HG03066 (cell line): ENCODE measurements at regions not wholly inside any gene's neighbourhood (a gene's known extent, or its start where the extent isn't known, plus 50 kb on each side); places are given as distances from the start of the nearest gene placed in this dataset.

Experiments used
- ATAC-seq: cut with Tn5 transposase; IDR thresholded peaks from one replicate; pipeline ENCODE4 v1.9.1; 2021; ENCODE audit warnings: low read depth; ENCODE audit not compliant: unreplicated experiment

GRCh38 chr15:69529961-69530633, 77.5 kb downstream of the RPLP1 start:
- no peak for ATAC-seq

GRCh38 chr15:69530991-69531664, 78.5 kb downstream of the RPLP1 start:
- no peak for ATAC-seq

GRCh38 chr15:69531665-69532027, 79.0 kb downstream of the RPLP1 start:
- ATAC-seq, result no peak

- ATAC-seq, result no peak
Observed at GRCh38 chr15:69532066-69532465, 79.4 kb downstream of the RPLP1 start.

GRCh38 chr15:69532856-69533255, 80.2 kb downstream of the RPLP1 start:
- no peak for ATAC-seq

- no peak for ATAC-seq
Observed at GRCh38 chr15:69533522-69533921, 80.9 kb downstream of the RPLP1 start.

- no peak for ATAC-seq
Observed at GRCh38 chr15:69535101-69535638, 82.6 kb downstream of the RPLP1 start.

GRCh38 chr15:69535998-69536397, 83.4 kb downstream of the RPLP1 start:
- ATAC-seq, result no peak

GRCh38 chr15:69536726-69537512, 84.3 kb downstream of the RPLP1 start:
- ATAC-seq, result no peak

- ATAC-seq, result no peak
Observed at GRCh38 chr15:69537901-69538300, 85.3 kb downstream of the RPLP1 start.

- ATAC-seq, result no peak
Observed at GRCh38 chr15:69538379-69538778, 85.8 kb downstream of the RPLP1 start.

GRCh38 chr15:69539345-69539744, 86.7 kb downstream of the RPLP1 start:
- no peak for ATAC-seq

GRCh38 chr15:69540622-69541021, 88.0 kb downstream of the RPLP1 start:
- no peak for ATAC-seq

GRCh38 chr15:69542028-69542427, 89.4 kb downstream of the RPLP1 start:
- no peak for ATAC-seq

- ATAC-seq, result no peak
Observed at GRCh38 chr15:69543681-69544364, 91.2 kb downstream of the RPLP1 start.

GRCh38 chr15:69544365-69545113, 91.9 kb downstream of the RPLP1 start:
- no peak for ATAC-seq

- no peak for ATAC-seq
Observed at GRCh38 chr15:69546182-69546581, 93.6 kb downstream of the RPLP1 start.

GRCh38 chr15:69548395-69549180, 96.0 kb downstream of the RPLP1 start:
- ATAC-seq, result no peak

GRCh38 chr15:69551391-69552056, 98.9 kb downstream of the RPLP1 start:
- no peak for ATAC-seq
